Panc1 (cell line): ENCODE measurements at regions not wholly inside any gene's neighbourhood (a gene's known extent, or its start where the extent isn't known, plus 50 kb on each side); places are given as distances from the start of the nearest gene placed in this dataset.

ENCODE experiments used
- POLR2AphosphoS5 ChIP-seq: IDR thresholded peaks from 2 replicates; pipeline ENCODE4 v1.6.1; 2012; ENCODE audit warnings: mild to moderate bottlenecking, low read depth, low read length, moderate library complexity
- TCF7L2 ChIP-seq: IDR thresholded peaks from 2 replicates; pipeline ENCODE4 v1.6.1; 2011; ENCODE audit warnings: mild to moderate bottlenecking, low read depth, low read length, inconsistent platforms
- TF ChIP-seq, protein P1 (sequence below): fragments of 450-650 bp; IDR thresholded peaks from 2 replicates; pipeline ENCODE4 v1.5.1; 2017; ENCODE audit warnings: mild to moderate bottlenecking
- TF ChIP-seq, protein P2 (sequence below), 2 experiments: IDR thresholded peaks; 2 replicates each; pipeline ENCODE4 v1.6.1; 2011 to 2012; ENCODE audit warnings: low read depth in 2 of 2, control low read depth in 1 of 2, low read length in 1 of 2, mild to moderate bottlenecking in 1 of 2, moderate library complexity in 1 of 2; ENCODE audit not compliant: insufficient read depth in 1 of 2

DNA sequence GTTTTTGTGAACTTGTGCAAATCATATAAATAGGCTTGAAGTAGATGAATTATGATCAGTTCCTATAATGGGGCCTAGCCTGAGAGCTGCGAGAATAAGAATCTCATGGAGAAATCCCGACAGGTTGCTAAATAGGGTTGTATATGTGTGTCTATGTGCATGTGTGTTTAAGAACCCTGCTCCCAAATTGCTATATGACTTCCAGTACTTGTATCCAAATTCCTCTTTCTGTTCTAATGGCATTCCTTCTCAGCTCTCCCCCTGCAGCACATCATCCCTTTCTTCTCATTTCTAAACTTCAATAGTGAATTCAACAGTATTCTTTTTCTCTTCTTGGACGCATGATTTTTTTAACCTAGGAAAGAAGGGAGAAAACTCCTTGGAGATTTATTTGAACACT is 277.2 kb downstream of the GAS1 start:
- TF ChIP-seq, protein P1, sequence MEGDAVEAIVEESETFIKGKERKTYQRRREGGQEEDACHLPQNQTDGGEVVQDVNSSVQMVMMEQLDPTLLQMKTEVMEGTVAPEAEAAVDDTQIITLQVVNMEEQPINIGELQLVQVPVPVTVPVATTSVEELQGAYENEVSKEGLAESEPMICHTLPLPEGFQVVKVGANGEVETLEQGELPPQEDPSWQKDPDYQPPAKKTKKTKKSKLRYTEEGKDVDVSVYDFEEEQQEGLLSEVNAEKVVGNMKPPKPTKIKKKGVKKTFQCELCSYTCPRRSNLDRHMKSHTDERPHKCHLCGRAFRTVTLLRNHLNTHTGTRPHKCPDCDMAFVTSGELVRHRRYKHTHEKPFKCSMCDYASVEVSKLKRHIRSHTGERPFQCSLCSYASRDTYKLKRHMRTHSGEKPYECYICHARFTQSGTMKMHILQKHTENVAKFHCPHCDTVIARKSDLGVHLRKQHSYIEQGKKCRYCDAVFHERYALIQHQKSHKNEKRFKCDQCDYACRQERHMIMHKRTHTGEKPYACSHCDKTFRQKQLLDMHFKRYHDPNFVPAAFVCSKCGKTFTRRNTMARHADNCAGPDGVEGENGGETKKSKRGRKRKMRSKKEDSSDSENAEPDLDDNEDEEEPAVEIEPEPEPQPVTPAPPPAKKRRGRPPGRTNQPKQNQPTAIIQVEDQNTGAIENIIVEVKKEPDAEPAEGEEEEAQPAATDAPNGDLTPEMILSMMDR = no peak
- TF ChIP-seq POLR2AphosphoS5 (no peak), TCF7L2 (no peak)
- TF ChIP-seq, protein P2, sequence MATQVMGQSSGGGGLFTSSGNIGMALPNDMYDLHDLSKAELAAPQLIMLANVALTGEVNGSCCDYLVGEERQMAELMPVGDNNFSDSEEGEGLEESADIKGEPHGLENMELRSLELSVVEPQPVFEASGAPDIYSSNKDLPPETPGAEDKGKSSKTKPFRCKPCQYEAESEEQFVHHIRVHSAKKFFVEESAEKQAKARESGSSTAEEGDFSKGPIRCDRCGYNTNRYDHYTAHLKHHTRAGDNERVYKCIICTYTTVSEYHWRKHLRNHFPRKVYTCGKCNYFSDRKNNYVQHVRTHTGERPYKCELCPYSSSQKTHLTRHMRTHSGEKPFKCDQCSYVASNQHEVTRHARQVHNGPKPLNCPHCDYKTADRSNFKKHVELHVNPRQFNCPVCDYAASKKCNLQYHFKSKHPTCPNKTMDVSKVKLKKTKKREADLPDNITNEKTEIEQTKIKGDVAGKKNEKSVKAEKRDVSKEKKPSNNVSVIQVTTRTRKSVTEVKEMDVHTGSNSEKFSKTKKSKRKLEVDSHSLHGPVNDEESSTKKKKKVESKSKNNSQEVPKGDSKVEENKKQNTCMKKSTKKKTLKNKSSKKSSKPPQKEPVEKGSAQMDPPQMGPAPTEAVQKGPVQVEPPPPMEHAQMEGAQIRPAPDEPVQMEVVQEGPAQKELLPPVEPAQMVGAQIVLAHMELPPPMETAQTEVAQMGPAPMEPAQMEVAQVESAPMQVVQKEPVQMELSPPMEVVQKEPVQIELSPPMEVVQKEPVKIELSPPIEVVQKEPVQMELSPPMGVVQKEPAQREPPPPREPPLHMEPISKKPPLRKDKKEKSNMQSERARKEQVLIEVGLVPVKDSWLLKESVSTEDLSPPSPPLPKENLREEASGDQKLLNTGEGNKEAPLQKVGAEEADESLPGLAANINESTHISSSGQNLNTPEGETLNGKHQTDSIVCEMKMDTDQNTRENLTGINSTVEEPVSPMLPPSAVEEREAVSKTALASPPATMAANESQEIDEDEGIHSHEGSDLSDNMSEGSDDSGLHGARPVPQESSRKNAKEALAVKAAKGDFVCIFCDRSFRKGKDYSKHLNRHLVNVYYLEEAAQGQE (IDR thresholded peaks at IDR 0.05; ENCODE audit: insufficient read depth in 1 of 2, low read depth in 2 of 2, low read length in 1 of 2) = no peak
